ENCODE measurements at regions not wholly inside any gene's neighbourhood (a gene's known extent, or its start where the extent isn't known, plus 50 kb on each side); places are given as distances from the start of the nearest gene placed in this dataset.

- no peaks in the 10 kb centered on the region for H4K20me1 ChIP-seq (ENCODE audit: insufficient read depth, low read length)
- H2BK20ac ChIP-seq (ENCODE audit: low read depth, low read length) = no peak overlapping the region
- intact Hi-C loops (cut with micrococcal nuclease) = no loop called here
- H2BK15ac ChIP-seq (ENCODE audit: low read depth, low read length) = no peak overlapping the region
- H2AK5ac ChIP-seq (ENCODE audit: low read depth, low read length) = no peak overlapping the region
- in situ Hi-C loops (cut with MboI; ENCODE audit: low sequenced_read_pairs) = loop anchor here (25.0 kb wide), 1 partner anchor 1935 kb away; no protein-coding TSS in a partner anchor
- no peak overlapping the region for H2AFZ ChIP-seq (replicated peaks; ENCODE audit: low read length, poor library complexity)
- H4K8ac ChIP-seq (ENCODE audit: low read depth in 2 of 2, low read length in 2 of 2) = no peak overlapping the region
- no peak overlapping the region for H3K9ac ChIP-seq (ENCODE audit: low read depth, low read length)
- CTCF ChIA-PET = interaction anchor here (1.0 kb wide), 1 partner anchor 9 kb away, joined by 5 read pairs; no protein-coding TSS in a partner anchor
- no TSS peak for BruUV-seq (replicated peaks)
- POLR2A ChIA-PET (ENCODE audit: unreplicated experiment) = no interaction called here
- H3K9me1 ChIP-seq (ENCODE audit: insufficient read depth, low read length) = no peaks in the 10 kb centered on the region
- no peak overlapping the region for H3K27ac ChIP-seq (ENCODE audit: insufficient read depth, low read length)
- no CpG with 5 or more reads among the region's 2 CpGs for WGBS, 2 experiments (ENCODE audit: extremely low coverage in 2 of 2, insufficient read length in 1 of 2)
- H3K9me3 ChIP-seq (ENCODE audit: control insufficient read depth, insufficient read depth, low read length) = no peaks in the 10 kb centered on the region
- no peaks in the 10 kb centered on the region for H3K4me1 ChIP-seq (ENCODE audit: control insufficient read depth, insufficient read depth, low read length)
- H3K27me3 ChIP-seq (ENCODE audit: control insufficient read depth, insufficient read depth, low read length) = no peaks in the 10 kb centered on the region
- no peak overlapping the region for H3K14ac ChIP-seq (replicated peaks; ENCODE audit: low read depth, low read length)
- no peak overlapping the region for H3K56ac ChIP-seq (ENCODE audit: extremely low read depth, insufficient read depth, low read length)
- H3K79me1 ChIP-seq (ENCODE audit: low read depth in 1 of 2, low read length in 2 of 2) = no peaks in the 10 kb centered on the region
- H2BK5ac ChIP-seq (ENCODE audit: low read depth, low read length, poor library complexity, severe bottlenecking) = no peak overlapping the region
- no peak overlapping the region for H4K91ac ChIP-seq (ENCODE audit: insufficient read depth, low read depth, low read length)
- H3K23ac ChIP-seq (ENCODE audit: low read depth, low read length) = no peak overlapping the region
- ATAC-seq (ENCODE audit: low read depth) (no peak), DNase-seq (no peak)
- no peak overlapping the region for H4K5ac ChIP-seq (ENCODE audit: low read depth, low read length)
- dilution Hi-C loops (cut with HindIII; ENCODE audit: low sequenced_read_pairs, unreplicated experiment) = no loop called here
- TF ChIP-seq MAFK (IDR thresholded peaks at IDR 0.05; ENCODE audit: low read depth, low read length) (no peak), CTCF (conservative IDR thresholded peaks at IDR 0.05; ENCODE audit: low read depth, low read length) (no peak), NFE2L2 (IDR thresholded peaks at IDR 0.05; ENCODE audit: low read depth, low read length) (peak; percentile 14; the same call in 1 of the 2 replicates), FOS (IDR thresholded peaks at IDR 0.05; ENCODE audit: low read depth, low read length) (no peak), POLR2A (IDR thresholded peaks at IDR 0.05; ENCODE audit: low read depth, low read length) (no peak), ELK1 (IDR thresholded peaks at IDR 0.05; ENCODE audit: borderline replicate concordance, low read depth, low read length) (no peak)
- TF ChIP-seq, protein P1, sequence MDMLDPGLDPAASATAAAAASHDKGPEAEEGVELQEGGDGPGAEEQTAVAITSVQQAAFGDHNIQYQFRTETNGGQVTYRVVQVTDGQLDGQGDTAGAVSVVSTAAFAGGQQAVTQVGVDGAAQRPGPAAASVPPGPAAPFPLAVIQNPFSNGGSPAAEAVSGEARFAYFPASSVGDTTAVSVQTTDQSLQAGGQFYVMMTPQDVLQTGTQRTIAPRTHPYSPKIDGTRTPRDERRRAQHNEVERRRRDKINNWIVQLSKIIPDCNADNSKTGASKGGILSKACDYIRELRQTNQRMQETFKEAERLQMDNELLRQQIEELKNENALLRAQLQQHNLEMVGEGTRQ (IDR thresholded peaks at IDR 0.05; ENCODE audit: low read depth, low read length) = no peak
- H3K18ac ChIP-seq (ENCODE audit: low read depth, low read length) = no peak overlapping the region
- no peak overlapping the region for H3K4me3 ChIP-seq (ENCODE audit: insufficient read depth, low read depth, low read length)
- H3K36me3 ChIP-seq (ENCODE audit: control insufficient read depth, insufficient read depth, low read length) = no peaks in the 10 kb centered on the region
- no peak overlapping the region for H3K4ac ChIP-seq (ENCODE audit: low read depth, low read length)
- H3K4me2 ChIP-seq (ENCODE audit: low read depth, low read length) = no peak overlapping the region
- H2BK120ac ChIP-seq (ENCODE audit: low read depth, low read length) = no peak overlapping the region
- no peak overlapping the region for H2AK9ac ChIP-seq (replicated peaks; ENCODE audit: low read depth, low read length, poor library complexity)
Observed at GRCh38 chr2:137846993-137847392, 117.3 kb upstream of the HNMT start.

Measured in IMR-90 (cell line).